HG02798 (cell line): ENCODE measurements at regions not wholly inside any gene's neighbourhood (a gene's known extent, or its start where the extent isn't known, plus 50 kb on each side); places are given as distances from the start of the nearest gene placed in this dataset.
"Not testable (repeated sequence)": the region's sequence is repeated elsewhere in the genome, so short reads cannot be mapped to it uniquely, and the experiment has no call there.

ENCODE experiments used
- ATAC-seq: cut with Tn5 transposase; IDR thresholded peaks from one replicate; pipeline ENCODE4 v1.9.1; 2021; ENCODE audit warnings: mild to moderate bottlenecking; ENCODE audit not compliant: unreplicated experiment, poor library complexity

- no peak for ATAC-seq
Observed at GRCh38 chr16:64287655-64288528, 834.0 kb downstream of the CDH11 start.

GRCh38 chr16:64282181-64282580 lies 839.7 kb downstream of the CDH11 start:
- ATAC-seq = no peak

GRCh38 chr16:64280317-64280716 lies 841.5 kb downstream of the CDH11 start:
- ATAC-seq = no peak

- no peak for ATAC-seq
Observed at GRCh38 chr16:64278196-64278595, 843.7 kb downstream of the CDH11 start.

GRCh38 chr16:64276646-64277045 lies 845.2 kb downstream of the CDH11 start:
- ATAC-seq = no peak

GRCh38 chr16:64272028-64272427 lies 849.8 kb downstream of the CDH11 start:
- ATAC-seq = no peak

GRCh38 chr16:64269756-64270155 lies 852.1 kb downstream of the CDH11 start:
- ATAC-seq = no peak

GRCh38 chr16:64265756-64266155 lies 856.1 kb downstream of the CDH11 start:
- no peak for ATAC-seq

GRCh38 chr16:64260631-64261401 lies 861.0 kb downstream of the CDH11 start:
- ATAC-seq = not testable (repeated sequence)

- ATAC-seq = no peak
Observed at GRCh38 chr16:64254443-64255367, 867.2 kb downstream of the CDH11 start.

- ATAC-seq = peak; percentile 34
Observed at GRCh38 chr16:64253525-64253924, 868.3 kb downstream of the CDH11 start.

- no peak for ATAC-seq
Observed at GRCh38 chr16:64253096-64253495, 868.8 kb downstream of the CDH11 start.

- no peak for ATAC-seq
Observed at GRCh38 chr16:64251742-64252141, 870.1 kb downstream of the CDH11 start.

- no peak for ATAC-seq
Observed at GRCh38 chr16:64250866-64251265, 871.0 kb downstream of the CDH11 start.

GRCh38 chr16:64242492-64242891 lies 879.4 kb downstream of the CDH11 start:
- no peak for ATAC-seq

- ATAC-seq = no peak
Observed at GRCh38 chr16:64240586-64240985, 881.3 kb downstream of the CDH11 start.

GRCh38 chr16:64238571-64238970 lies 883.3 kb downstream of the CDH11 start:
- ATAC-seq = no peak

GRCh38 chr16:64236316-64236715 lies 885.5 kb downstream of the CDH11 start:
- no peak for ATAC-seq

GRCh38 chr16:64234200-64234599 lies 887.7 kb downstream of the CDH11 start:
- ATAC-seq = no peak

- ATAC-seq = no peak
Observed at GRCh38 chr16:64225696-64226095, 896.2 kb downstream of the CDH11 start.
